ENCODE measurements at regions not wholly inside any gene's neighbourhood (a gene's known extent, or its start where the extent isn't known, plus 50 kb on each side); places are given as distances from the start of the nearest gene placed in this dataset.

DNA sequence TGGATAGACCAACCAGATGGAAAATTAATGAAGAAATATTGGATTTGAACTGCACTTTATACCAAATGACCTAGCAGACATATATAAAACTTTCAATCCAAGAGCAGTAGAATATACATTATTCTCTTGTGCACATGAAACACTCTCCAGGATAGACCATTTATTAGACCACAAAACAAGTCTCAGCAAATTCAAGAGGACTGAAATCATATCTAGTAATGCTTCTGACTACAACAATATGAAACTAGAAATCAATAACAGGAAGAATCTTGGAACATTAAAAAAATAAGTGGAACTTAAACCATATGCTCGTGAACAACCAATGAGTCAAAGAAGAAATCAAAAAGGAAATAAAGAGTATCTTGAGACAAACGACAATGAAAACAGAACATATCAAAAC, 150.0 kb upstream of the CD180 start:
- no peaks in the 10 kb centered on the region for H3K36me3 ChIP-seq (ENCODE audit: control insufficient read depth in 2 of 2, insufficient read depth in 1 of 2, low read length in 2 of 2)
- no peaks in the 10 kb centered on the region for H3K4me1 ChIP-seq (ENCODE audit: control insufficient read depth, insufficient read depth, low read length)
- TF ChIP-seq, protein P1, sequence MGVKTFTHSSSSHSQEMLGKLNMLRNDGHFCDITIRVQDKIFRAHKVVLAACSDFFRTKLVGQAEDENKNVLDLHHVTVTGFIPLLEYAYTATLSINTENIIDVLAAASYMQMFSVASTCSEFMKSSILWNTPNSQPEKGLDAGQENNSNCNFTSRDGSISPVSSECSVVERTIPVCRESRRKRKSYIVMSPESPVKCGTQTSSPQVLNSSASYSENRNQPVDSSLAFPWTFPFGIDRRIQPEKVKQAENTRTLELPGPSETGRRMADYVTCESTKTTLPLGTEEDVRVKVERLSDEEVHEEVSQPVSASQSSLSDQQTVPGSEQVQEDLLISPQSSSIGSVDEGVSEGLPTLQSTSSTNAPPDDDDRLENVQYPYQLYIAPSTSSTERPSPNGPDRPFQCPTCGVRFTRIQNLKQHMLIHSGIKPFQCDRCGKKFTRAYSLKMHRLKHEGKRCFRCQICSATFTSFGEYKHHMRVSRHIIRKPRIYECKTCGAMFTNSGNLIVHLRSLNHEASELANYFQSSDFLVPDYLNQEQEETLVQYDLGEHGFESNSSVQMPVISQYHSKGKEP (tag by site-specific recombination; IDR thresholded peaks at IDR 0.05), result no peak
- TF ChIP-seq, protein P2, sequence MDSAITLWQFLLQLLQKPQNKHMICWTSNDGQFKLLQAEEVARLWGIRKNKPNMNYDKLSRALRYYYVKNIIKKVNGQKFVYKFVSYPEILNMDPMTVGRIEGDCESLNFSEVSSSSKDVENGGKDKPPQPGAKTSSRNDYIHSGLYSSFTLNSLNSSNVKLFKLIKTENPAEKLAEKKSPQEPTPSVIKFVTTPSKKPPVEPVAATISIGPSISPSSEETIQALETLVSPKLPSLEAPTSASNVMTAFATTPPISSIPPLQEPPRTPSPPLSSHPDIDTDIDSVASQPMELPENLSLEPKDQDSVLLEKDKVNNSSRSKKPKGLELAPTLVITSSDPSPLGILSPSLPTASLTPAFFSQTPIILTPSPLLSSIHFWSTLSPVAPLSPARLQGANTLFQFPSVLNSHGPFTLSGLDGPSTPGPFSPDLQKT (IDR thresholded peaks at IDR 0.05; ENCODE audit: borderline replicate concordance, low read depth, low read length), result no peak
- TF ChIP-seq, protein P3, sequence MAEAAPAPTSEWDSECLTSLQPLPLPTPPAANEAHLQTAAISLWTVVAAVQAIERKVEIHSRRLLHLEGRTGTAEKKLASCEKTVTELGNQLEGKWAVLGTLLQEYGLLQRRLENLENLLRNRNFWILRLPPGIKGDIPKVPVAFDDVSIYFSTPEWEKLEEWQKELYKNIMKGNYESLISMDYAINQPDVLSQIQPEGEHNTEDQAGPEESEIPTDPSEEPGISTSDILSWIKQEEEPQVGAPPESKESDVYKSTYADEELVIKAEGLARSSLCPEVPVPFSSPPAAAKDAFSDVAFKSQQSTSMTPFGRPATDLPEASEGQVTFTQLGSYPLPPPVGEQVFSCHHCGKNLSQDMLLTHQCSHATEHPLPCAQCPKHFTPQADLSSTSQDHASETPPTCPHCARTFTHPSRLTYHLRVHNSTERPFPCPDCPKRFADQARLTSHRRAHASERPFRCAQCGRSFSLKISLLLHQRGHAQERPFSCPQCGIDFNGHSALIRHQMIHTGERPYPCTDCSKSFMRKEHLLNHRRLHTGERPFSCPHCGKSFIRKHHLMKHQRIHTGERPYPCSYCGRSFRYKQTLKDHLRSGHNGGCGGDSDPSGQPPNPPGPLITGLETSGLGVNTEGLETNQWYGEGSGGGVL (tag by site-specific recombination; IDR thresholded peaks at IDR 0.05), result no peak
- TF ChIP-seq HOXD13 (CRISPR knock-in tag; IDR thresholded peaks at IDR 0.05; ENCODE audit: borderline replicate concordance) (no peak), ZNF530 (tag by site-specific recombination; IDR thresholded peaks at IDR 0.05; ENCODE audit: low read depth) (no peak), ZNF658 (tag by site-specific recombination; IDR thresholded peaks at IDR 0.05) (no peak), ZNF629 (tag by site-specific recombination; IDR thresholded peaks at IDR 0.05) (no peak), IKZF3 (tag by site-specific recombination; IDR thresholded peaks at IDR 0.05) (no peak), PRDM1 (tag by site-specific recombination; IDR thresholded peaks at IDR 0.05) (no peak), ZNF596 (tag by site-specific recombination; IDR thresholded peaks at IDR 0.05) (no peak), KLF7 (tag by site-specific recombination; IDR thresholded peaks at IDR 0.05; ENCODE audit: borderline replicate concordance) (no peak), GLI4 (tag by site-specific recombination; IDR thresholded peaks at IDR 0.05) (no peak), ZNF776 (tag by site-specific recombination; IDR thresholded peaks at IDR 0.05; ENCODE audit: borderline replicate concordance) (no peak), ZNF335 (tag by site-specific recombination; conservative IDR thresholded peaks at IDR 0.05) (no peak)
- TF ChIP-seq, protein P4, sequence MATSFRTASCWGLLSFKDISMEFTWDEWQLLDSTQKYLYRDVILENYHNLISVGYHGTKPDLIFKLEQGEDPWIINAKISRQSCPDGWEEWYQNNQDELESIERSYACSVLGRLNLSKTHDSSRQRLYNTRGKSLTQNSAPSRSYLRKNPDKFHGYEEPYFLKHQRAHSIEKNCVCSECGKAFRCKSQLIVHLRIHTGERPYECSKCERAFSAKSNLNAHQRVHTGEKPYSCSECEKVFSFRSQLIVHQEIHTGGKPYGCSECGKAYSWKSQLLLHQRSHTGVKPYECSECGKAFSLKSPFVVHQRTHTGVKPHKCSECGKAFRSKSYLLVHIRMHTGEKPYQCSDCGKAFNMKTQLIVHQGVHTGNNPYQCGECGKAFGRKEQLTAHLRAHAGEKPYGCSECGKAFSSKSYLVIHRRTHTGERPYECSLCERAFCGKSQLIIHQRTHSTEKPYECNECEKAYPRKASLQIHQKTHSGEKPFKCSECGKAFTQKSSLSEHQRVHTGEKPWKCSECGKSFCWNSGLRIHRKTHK (tag by site-specific recombination; IDR thresholded peaks at IDR 0.05), result no peak
- TF ChIP-seq, protein P5, sequence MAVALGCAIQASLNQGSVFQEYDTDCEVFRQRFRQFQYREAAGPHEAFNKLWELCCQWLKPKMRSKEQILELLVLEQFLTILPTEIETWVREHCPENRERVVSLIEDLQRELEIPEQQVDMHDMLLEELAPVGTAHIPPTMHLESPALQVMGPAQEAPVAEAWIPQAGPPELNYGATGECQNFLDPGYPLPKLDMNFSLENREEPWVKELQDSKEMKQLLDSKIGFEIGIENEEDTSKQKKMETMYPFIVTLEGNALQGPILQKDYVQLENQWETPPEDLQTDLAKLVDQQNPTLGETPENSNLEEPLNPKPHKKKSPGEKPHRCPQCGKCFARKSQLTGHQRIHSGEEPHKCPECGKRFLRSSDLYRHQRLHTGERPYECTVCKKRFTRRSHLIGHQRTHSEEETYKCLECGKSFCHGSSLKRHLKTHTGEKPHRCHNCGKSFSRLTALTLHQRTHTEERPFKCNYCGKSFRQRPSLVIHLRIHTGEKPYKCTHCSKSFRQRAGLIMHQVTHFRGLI (tag by site-specific recombination; IDR thresholded peaks at IDR 0.05), result no peak
- TF ChIP-seq, protein P6, sequence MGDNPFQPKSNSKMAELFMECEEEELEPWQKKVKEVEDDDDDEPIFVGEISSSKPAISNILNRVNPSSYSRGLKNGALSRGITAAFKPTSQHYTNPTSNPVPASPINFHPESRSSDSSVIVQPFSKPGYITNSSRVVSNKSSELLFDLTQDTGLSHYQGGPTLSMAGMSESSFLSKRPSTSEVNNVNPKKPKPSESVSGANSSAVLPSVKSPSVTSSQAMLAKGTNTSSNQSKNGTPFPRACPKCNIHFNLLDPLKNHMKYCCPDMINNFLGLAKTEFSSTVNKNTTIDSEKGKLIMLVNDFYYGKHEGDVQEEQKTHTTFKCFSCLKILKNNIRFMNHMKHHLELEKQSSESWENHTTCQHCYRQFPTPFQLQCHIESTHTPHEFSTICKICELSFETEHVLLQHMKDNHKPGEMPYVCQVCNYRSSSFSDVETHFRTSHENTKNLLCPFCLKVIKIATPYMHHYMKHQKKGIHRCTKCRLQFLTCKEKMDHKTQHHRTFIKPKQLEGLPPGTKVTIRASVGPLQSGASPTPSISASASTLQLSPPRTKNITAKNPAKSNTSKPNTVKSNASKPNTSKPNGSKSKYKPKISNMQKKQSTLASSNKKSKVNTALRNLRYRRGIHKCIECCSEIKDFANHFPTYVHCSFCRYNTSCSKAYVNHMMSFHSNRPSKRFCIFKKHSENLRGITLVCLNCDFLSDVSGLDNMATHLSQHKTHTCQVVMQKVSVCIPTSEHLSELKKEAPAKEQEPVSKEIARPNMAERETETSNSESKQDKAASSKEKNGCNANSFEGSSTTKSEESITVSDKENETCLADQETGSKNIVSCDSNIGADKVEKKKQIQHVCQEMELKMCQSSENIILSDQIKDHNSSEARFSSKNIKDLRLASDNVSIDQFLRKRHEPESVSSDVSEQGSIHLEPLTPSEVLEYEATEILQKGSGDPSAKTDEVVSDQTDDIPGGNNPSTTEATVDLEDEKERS (tag by site-specific recombination; IDR thresholded peaks at IDR 0.05), result no peak
- TF ChIP-seq, protein P7, sequence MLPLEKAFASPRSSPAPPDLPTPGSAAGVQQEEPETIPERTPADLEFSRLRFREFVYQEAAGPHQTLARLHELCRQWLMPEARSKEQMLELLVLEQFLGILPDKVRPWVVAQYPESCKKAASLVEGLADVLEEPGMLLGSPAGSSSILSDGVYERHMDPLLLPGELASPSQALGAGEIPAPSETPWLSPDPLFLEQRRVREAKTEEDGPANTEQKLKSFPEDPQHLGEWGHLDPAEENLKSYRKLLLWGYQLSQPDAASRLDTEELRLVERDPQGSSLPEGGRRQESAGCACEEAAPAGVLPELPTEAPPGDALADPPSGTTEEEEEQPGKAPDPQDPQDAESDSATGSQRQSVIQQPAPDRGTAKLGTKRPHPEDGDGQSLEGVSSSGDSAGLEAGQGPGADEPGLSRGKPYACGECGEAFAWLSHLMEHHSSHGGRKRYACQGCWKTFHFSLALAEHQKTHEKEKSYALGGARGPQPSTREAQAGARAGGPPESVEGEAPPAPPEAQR (tag by site-specific recombination; IDR thresholded peaks at IDR 0.05), result no peak
- TF ChIP-seq, protein P8, sequence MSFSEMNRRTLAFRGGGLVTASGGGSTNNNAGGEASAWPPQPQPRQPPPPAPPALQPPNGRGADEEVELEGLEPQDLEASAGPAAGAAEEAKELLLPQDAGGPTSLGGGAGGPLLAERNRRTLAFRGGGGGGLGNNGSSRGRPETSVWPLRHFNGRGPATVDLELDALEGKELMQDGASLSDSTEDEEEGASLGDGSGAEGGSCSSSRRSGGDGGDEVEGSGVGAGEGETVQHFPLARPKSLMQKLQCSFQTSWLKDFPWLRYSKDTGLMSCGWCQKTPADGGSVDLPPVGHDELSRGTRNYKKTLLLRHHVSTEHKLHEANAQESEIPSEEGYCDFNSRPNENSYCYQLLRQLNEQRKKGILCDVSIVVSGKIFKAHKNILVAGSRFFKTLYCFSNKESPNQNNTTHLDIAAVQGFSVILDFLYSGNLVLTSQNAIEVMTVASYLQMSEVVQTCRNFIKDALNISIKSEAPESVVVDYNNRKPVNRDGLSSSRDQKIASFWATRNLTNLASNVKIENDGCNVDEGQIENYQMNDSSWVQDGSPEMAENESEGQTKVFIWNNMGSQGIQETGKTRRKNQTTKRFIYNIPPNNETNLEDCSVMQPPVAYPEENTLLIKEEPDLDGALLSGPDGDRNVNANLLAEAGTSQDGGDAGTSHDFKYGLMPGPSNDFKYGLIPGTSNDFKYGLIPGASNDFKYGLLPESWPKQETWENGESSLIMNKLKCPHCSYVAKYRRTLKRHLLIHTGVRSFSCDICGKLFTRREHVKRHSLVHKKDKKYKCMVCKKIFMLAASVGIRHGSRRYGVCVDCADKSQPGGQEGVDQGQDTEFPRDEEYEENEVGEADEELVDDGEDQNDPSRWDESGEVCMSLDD (tag by site-specific recombination; IDR thresholded peaks at IDR 0.05), result no peak
- ChIA-PET CTCF (no interaction called here), POLR2A (no interaction called here)
- no peaks in the 10 kb centered on the region for H3K9me3 ChIP-seq (ENCODE audit: control insufficient read depth, insufficient read depth, low read depth, low read length)
- no peak overlapping the region for H3K27ac ChIP-seq (ENCODE audit: extremely low read depth, low read depth, low read length)
- no peak overlapping the region for H3K4me3 ChIP-seq (ENCODE audit: low read depth, low read length)

Data from HEK293 (cell line).